ENCODE measurements at regions not wholly inside any gene's neighbourhood (a gene's known extent, or its start where the extent isn't known, plus 50 kb on each side); places are given as distances from the start of the nearest gene placed in this dataset.
"Not testable (repeated sequence)": the region's sequence is repeated elsewhere in the genome, so short reads cannot be mapped to it uniquely, and the experiment has no call there.

DNA sequence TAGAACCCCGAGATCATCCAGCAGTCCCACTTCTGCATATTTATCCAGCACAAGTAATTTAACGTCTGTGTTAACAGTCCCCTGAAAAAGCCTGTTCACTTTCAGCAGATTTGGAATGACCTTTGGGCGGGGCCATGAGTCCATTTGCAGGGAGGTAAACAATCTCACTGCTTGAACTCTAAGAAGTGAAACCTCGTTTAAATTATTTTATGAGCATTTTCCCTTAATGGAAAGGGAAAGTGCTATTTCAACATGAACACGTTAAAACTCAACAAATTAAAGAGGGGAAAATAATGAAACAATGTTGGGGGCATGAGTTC lies 282.8 kb downstream of the GATA3 start:
- TF ChIP-seq, protein P1, sequence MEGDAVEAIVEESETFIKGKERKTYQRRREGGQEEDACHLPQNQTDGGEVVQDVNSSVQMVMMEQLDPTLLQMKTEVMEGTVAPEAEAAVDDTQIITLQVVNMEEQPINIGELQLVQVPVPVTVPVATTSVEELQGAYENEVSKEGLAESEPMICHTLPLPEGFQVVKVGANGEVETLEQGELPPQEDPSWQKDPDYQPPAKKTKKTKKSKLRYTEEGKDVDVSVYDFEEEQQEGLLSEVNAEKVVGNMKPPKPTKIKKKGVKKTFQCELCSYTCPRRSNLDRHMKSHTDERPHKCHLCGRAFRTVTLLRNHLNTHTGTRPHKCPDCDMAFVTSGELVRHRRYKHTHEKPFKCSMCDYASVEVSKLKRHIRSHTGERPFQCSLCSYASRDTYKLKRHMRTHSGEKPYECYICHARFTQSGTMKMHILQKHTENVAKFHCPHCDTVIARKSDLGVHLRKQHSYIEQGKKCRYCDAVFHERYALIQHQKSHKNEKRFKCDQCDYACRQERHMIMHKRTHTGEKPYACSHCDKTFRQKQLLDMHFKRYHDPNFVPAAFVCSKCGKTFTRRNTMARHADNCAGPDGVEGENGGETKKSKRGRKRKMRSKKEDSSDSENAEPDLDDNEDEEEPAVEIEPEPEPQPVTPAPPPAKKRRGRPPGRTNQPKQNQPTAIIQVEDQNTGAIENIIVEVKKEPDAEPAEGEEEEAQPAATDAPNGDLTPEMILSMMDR (IDR thresholded peaks at IDR 0.05): no peak
- TF ChIP-seq POLR2A (IDR thresholded peaks at IDR 0.05): no peak
- intact Hi-C loops (cut with DNase I): no loop called here
- Histone ChIP-seq H3K9me3 (no peaks in the 10 kb centered on the region), H3K27me3 (peaks cover 0 to 45% (median 0%) of the 10 kb centered on the region in 4 donors), H3K27ac (no peak overlapping the region), H3K4me1 (peaks cover 3 to 10% (median 5%) of the 10 kb centered on the region in 3 donors), H3K4me3 (no peak overlapping the region), H3K36me3 (no peaks in the 10 kb centered on the region)
- DNase-seq: no peak
- 61 to 66% methylated on average over 5 of the region's 5 CpGs for WGBS, 2 donors

- peaks cover 0 to 37% (median 0%) of the 10 kb centered on the region in 4 donors for H3K27me3 ChIP-seq
- intact Hi-C loops (cut with DNase I): no loop called here
- no peak overlapping the region for H3K27ac ChIP-seq
- DNase-seq: no peak
- no peaks in the 10 kb centered on the region for H3K36me3 ChIP-seq
- WGBS, 2 donors: 68 to 85% methylated on average over 4 of the region's 4 CpGs
- peaks cover 0 to under 1% (median 0%) of the 10 kb centered on the region in 3 donors for H3K4me1 ChIP-seq
- H3K9me3 ChIP-seq: no peaks in the 10 kb centered on the region
- TF ChIP-seq, protein P1 (IDR thresholded peaks at IDR 0.05): no peak
- TF ChIP-seq POLR2A (IDR thresholded peaks at IDR 0.05): no peak
- no peak overlapping the region for H3K4me3 ChIP-seq
Measured at GRCh38 chr10:8338177-8338766, 283.8 kb downstream of the GATA3 start.

DNA sequence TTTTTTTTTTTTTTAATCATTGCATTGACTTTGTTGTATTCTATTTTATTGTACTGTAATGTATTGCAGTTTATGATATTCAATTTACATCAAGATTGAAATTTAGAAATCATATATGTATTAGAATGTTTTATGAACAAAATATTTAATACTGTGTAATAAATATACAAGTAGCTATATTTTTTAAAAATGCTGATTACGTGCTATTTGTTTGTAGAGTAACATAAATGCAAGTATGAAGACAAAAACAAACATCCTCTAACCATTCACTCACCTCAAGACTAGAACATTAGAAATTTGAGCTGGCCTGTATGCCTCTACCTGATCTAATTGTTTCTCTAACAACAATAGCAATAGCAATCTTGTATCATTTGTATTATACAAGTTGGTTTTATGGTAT lies 290.3 kb downstream of the GATA3 start:
- intact Hi-C loops (cut with DNase I): no loop called here
- no peaks in the 10 kb centered on the region for H3K9me3 ChIP-seq
- H3K27me3 ChIP-seq: peaks cover 0 to 16% (median 0%) of the 10 kb centered on the region in 4 donors
- H3K4me1 ChIP-seq: no peaks in the 10 kb centered on the region
- no peak for TF ChIP-seq POLR2A (IDR thresholded peaks at IDR 0.05)
- TF ChIP-seq, protein P1 (IDR thresholded peaks at IDR 0.05): no peak
- no peak for DNase-seq
- no peak overlapping the region for H3K4me3 ChIP-seq
- H3K36me3 ChIP-seq: no peaks in the 10 kb centered on the region
- WGBS, 2 donors: 85 to 91% methylated on average over 1 of the region's 1 CpG
- H3K27ac ChIP-seq: no peak overlapping the region

GRCh38 chr10:8346861-8347260 lies 292.4 kb downstream of the GATA3 start:
- WGBS, 2 donors: 64 to 70% methylated on average over 1 of the region's 1 CpG

GRCh38 chr10:8347614-8348013 lies 293.1 kb downstream of the GATA3 start:
- H3K36me3 ChIP-seq; H3K27ac ChIP-seq; intact Hi-C loops (cut with DNase I); DNase-seq; H3K4me3 ChIP-seq; H3K9me3 ChIP-seq; H3K4me1 ChIP-seq: not testable (repeated sequence)
- WGBS, 2 donors: 88 to 91% methylated on average over 4 of the region's 4 CpGs
- peaks cover 0 to 23% (median 0%) of the 10 kb centered on the region in 4 donors for H3K27me3 ChIP-seq

More at GRCh38 chr10:8346861-8347260, 292.4 kb downstream of the GATA3 start:
- H3K27me3 ChIP-seq: peaks cover 0 to 23% (median 0%) of the 10 kb centered on the region in 4 donors
- TF ChIP-seq POLR2A (IDR thresholded peaks at IDR 0.05): no peak
- TF ChIP-seq, protein P1 (IDR thresholded peaks at IDR 0.05): no peak
- H3K4me1 ChIP-seq: no peaks in the 10 kb centered on the region
- H3K4me3 ChIP-seq: no peak overlapping the region
- no peaks in the 10 kb centered on the region for H3K36me3 ChIP-seq
- H3K27ac ChIP-seq: no peak overlapping the region
- intact Hi-C loops (cut with DNase I): no loop called here
- H3K9me3 ChIP-seq: no peaks in the 10 kb centered on the region
- DNase-seq: no peak

Data from esophagus squamous epithelium (tissue), 5 donors.